Stomach (tissue), 4 donors: ENCODE measurements at regions not wholly inside any gene's neighbourhood (a gene's known extent, or its start where the extent isn't known, plus 50 kb on each side); places are given as distances from the start of the nearest gene placed in this dataset.

Experiments
- EP300 ChIP-seq: sonication (generic); formaldehyde crosslinking; IDR thresholded peaks from one replicate; pipeline ENCODE4 v1.6.1; 2017; ENCODE audit warnings: antibody characterized with exemption
- POLR2A ChIP-seq, 4 donors: fragments of 450-650 bp; IDR thresholded peaks; one replicate each; pipeline ENCODE4 v1.6.1; 2016; ENCODE audit warnings: antibody characterized with exemption in 4 of 4, control low read depth in 2 of 4, mild to moderate bottlenecking in 1 of 4, moderate library complexity in 1 of 4
- POLR2AphosphoS5 ChIP-seq, 3 donors: sonication (generic); formaldehyde crosslinking; IDR thresholded peaks; one replicate each; pipeline ENCODE4 v1.6.1; 2016; ENCODE audit warnings: antibody characterized with exemption in 3 of 3
- TF ChIP-seq, protein P1 (sequence below), 7 experiments: fragments of 450-650 bp in 4 of 7; fragments of 200-600 bp in 3 of 7; sonication (generic) in 3 of 7; IDR thresholded peaks; one replicate each; pipeline ENCODE4 v1.5.1; 2016 to 2019; ENCODE audit warnings: antibody characterized with exemption in 7 of 7, control low read depth in 2 of 7, mild to moderate bottlenecking in 1 of 7

DNA sequence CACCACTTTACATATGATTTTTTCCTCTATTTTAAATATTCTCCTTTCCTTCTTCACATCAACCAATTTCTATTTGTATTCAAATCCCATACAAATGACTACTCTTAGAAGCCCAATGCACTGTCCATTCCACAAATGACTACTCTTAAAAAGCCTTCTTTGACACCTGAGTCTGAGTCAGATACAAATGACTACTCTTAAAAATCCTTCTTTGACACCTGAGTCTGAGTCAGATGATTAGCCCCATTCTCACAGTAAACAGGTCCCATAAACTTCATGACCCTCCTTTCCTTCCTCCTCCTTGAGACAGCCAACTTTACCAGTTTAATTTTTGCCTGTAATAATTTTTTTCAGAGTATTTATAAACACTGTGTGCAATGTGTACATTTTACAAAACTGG is 231.3 kb upstream of the USP25 start:
- TF ChIP-seq, protein P1, sequence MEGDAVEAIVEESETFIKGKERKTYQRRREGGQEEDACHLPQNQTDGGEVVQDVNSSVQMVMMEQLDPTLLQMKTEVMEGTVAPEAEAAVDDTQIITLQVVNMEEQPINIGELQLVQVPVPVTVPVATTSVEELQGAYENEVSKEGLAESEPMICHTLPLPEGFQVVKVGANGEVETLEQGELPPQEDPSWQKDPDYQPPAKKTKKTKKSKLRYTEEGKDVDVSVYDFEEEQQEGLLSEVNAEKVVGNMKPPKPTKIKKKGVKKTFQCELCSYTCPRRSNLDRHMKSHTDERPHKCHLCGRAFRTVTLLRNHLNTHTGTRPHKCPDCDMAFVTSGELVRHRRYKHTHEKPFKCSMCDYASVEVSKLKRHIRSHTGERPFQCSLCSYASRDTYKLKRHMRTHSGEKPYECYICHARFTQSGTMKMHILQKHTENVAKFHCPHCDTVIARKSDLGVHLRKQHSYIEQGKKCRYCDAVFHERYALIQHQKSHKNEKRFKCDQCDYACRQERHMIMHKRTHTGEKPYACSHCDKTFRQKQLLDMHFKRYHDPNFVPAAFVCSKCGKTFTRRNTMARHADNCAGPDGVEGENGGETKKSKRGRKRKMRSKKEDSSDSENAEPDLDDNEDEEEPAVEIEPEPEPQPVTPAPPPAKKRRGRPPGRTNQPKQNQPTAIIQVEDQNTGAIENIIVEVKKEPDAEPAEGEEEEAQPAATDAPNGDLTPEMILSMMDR (IDR thresholded peaks at IDR 0.05): no peak
- no peak for TF ChIP-seq POLR2A (IDR thresholded peaks at IDR 0.05)
- TF ChIP-seq EP300: no peak
- no peak for TF ChIP-seq POLR2AphosphoS5 (IDR thresholded peaks at IDR 0.05)
